ENCODE measurements at regions not wholly inside any gene's neighbourhood (a gene's known extent, or its start where the extent isn't known, plus 50 kb on each side); places are given as distances from the start of the nearest gene placed in this dataset.

GRCh38 chr13:78185700-78186099, 267.1 kb upstream of the EDNRB start:
- H2BK15ac ChIP-seq (ENCODE audit: low read length) = no peak overlapping the region
- no peak overlapping the region for H3K23ac ChIP-seq (ENCODE audit: low read depth, low read length, poor library complexity)
- DNase-seq (ENCODE audit: low spot score) = no peak
- no peak overlapping the region for H3K4me3 ChIP-seq (ENCODE audit: low read length in 2 of 2)
- no peak overlapping the region for H4K8ac ChIP-seq (ENCODE audit: low read depth, low read length)
- no peaks in the 10 kb centered on the region for H3K36me3 ChIP-seq (replicated peaks in 1 of 2; ENCODE audit: control insufficient read depth in 2 of 2, insufficient read depth in 2 of 2, low read length in 2 of 2)
- no peak overlapping the region for H4K91ac ChIP-seq (ENCODE audit: low read depth, low read length, poor library complexity)
- no peak overlapping the region for H3K14ac ChIP-seq (ENCODE audit: low read length)
- no peaks in the 10 kb centered on the region for H3K79me1 ChIP-seq (ENCODE audit: low read depth, low read length)
- peaks cover 0 to 7% of the 10 kb centered on the region in 2 donors for H3K4me1 ChIP-seq (ENCODE audit: control insufficient read depth in 2 of 2, insufficient read depth in 1 of 2, low read depth in 1 of 2, low read length in 2 of 2)
- no peak overlapping the region for H3K18ac ChIP-seq (ENCODE audit: low read length)
- no peak overlapping the region for H3K27ac ChIP-seq (replicated peaks; ENCODE audit: low read length)
- H2BK5ac ChIP-seq (ENCODE audit: low read length) = no peak overlapping the region
- no peak overlapping the region for H3K4ac ChIP-seq (ENCODE audit: low read length)
- H2BK12ac ChIP-seq (ENCODE audit: low read length) = no peak overlapping the region
- H3K27me3 ChIP-seq (ENCODE audit: control insufficient read depth in 3 of 3, insufficient read depth in 3 of 3, low read depth in 1 of 3, low read length in 3 of 3) = no peaks in the 10 kb centered on the region
- no peak overlapping the region for H2BK120ac ChIP-seq (ENCODE audit: low read depth, low read length)
- WGBS, 2 donors (ENCODE audit: extremely low coverage in 2 of 2, insufficient read length in 2 of 2, insufficient replicate concordance in 1 of 2) = no CpG with 5 or more reads among the region's 1 CpG
- H3K9ac ChIP-seq (ENCODE audit: low read depth, low read length, poor library complexity) = no peak overlapping the region
- H2AFZ ChIP-seq (ENCODE audit: low read length) = no peak overlapping the region
- H3K9me3 ChIP-seq (replicated peaks in 1 of 2; ENCODE audit: control insufficient read depth in 2 of 2, insufficient read depth in 1 of 2, low read depth in 1 of 2, low read length in 2 of 2) = peaks cover 0 to 9% of the 10 kb centered on the region in 2 donors
- no peak overlapping the region for H2AK5ac ChIP-seq (ENCODE audit: low read depth, low read length)
- H3K4me2 ChIP-seq (ENCODE audit: insufficient read depth, low read length, poor library complexity, severe bottlenecking) = no peak overlapping the region

GRCh38 chr13:78183732-78184131, 265.1 kb upstream of the EDNRB start:
- Histone ChIP-seq H3K27me3 (ENCODE audit: control insufficient read depth in 3 of 3, insufficient read depth in 3 of 3, low read depth in 1 of 3, low read length in 3 of 3) (no peaks in the 10 kb centered on the region), H2AFZ (ENCODE audit: low read length) (no peak overlapping the region), H3K4me1 (ENCODE audit: control insufficient read depth in 2 of 2, insufficient read depth in 1 of 2, low read depth in 1 of 2, low read length in 2 of 2) (peaks cover 0 to 7% of the 10 kb centered on the region in 2 donors), H3K9me3 (replicated peaks in 1 of 2; ENCODE audit: control insufficient read depth in 2 of 2, insufficient read depth in 1 of 2, low read depth in 1 of 2, low read length in 2 of 2) (peaks cover 0 to 4% of the 10 kb centered on the region in 2 donors), H2BK5ac (ENCODE audit: low read length) (no peak overlapping the region), H3K14ac (ENCODE audit: low read length) (no peak overlapping the region), H3K4ac (ENCODE audit: low read length) (no peak overlapping the region), H3K4me3 (ENCODE audit: low read length in 2 of 2) (no peak overlapping the region), H3K4me2 (ENCODE audit: insufficient read depth, low read length, poor library complexity, severe bottlenecking) (no peak overlapping the region), H3K27ac (replicated peaks; ENCODE audit: low read length) (no peak overlapping the region), H2BK15ac (ENCODE audit: low read length) (no peak overlapping the region), H3K9ac (ENCODE audit: low read depth, low read length, poor library complexity) (no peak overlapping the region), H4K8ac (ENCODE audit: low read depth, low read length) (no peak overlapping the region), H3K36me3 (replicated peaks in 1 of 2; ENCODE audit: control insufficient read depth in 2 of 2, insufficient read depth in 2 of 2, low read length in 2 of 2) (no peaks in the 10 kb centered on the region), H2BK120ac (ENCODE audit: low read depth, low read length) (no peak overlapping the region), H3K79me1 (ENCODE audit: low read depth, low read length) (no peaks in the 10 kb centered on the region), H3K23ac (ENCODE audit: low read depth, low read length, poor library complexity) (no peak overlapping the region), H2AK5ac (ENCODE audit: low read depth, low read length) (no peak overlapping the region), H4K91ac (ENCODE audit: low read depth, low read length, poor library complexity) (no peak overlapping the region), H3K18ac (ENCODE audit: low read length) (no peak overlapping the region), H2BK12ac (ENCODE audit: low read length) (no peak overlapping the region)
- no peak for DNase-seq (ENCODE audit: low spot score)
- WGBS, 2 donors (ENCODE audit: extremely low coverage in 2 of 2, insufficient read length in 2 of 2, insufficient replicate concordance in 1 of 2) = no CpG with 5 or more reads among the region's 2 CpGs

- Histone ChIP-seq H2BK12ac (ENCODE audit: low read length) (no peak overlapping the region), H3K4me1 (ENCODE audit: control insufficient read depth in 2 of 2, insufficient read depth in 1 of 2, low read depth in 1 of 2, low read length in 2 of 2) (peaks cover 0 to 4% of the 10 kb centered on the region in 2 donors), H4K8ac (ENCODE audit: low read depth, low read length) (no peak overlapping the region), H3K23ac (ENCODE audit: low read depth, low read length, poor library complexity) (no peak overlapping the region), H3K27me3 (ENCODE audit: control insufficient read depth in 3 of 3, insufficient read depth in 3 of 3, low read depth in 1 of 3, low read length in 3 of 3) (no peaks in the 10 kb centered on the region), H3K27ac (replicated peaks; ENCODE audit: low read length) (no peak overlapping the region), H3K79me1 (ENCODE audit: low read depth, low read length) (no peaks in the 10 kb centered on the region), H3K9ac (ENCODE audit: low read depth, low read length, poor library complexity) (no peak overlapping the region), H2AFZ (ENCODE audit: low read length) (no peak overlapping the region), H2BK5ac (ENCODE audit: low read length) (no peak overlapping the region), H3K4me2 (ENCODE audit: insufficient read depth, low read length, poor library complexity, severe bottlenecking) (no peak overlapping the region), H3K4me3 (ENCODE audit: low read length in 2 of 2) (no peak overlapping the region), H3K4ac (ENCODE audit: low read length) (no peak overlapping the region), H3K18ac (ENCODE audit: low read length) (no peak overlapping the region), H2AK5ac (ENCODE audit: low read depth, low read length) (no peak overlapping the region), H2BK120ac (ENCODE audit: low read depth, low read length) (no peak overlapping the region), H3K9me3 (replicated peaks in 1 of 2; ENCODE audit: control insufficient read depth in 2 of 2, insufficient read depth in 1 of 2, low read depth in 1 of 2, low read length in 2 of 2) (peaks cover 0 to 4% of the 10 kb centered on the region in 2 donors), H3K36me3 (replicated peaks in 1 of 2; ENCODE audit: control insufficient read depth in 2 of 2, insufficient read depth in 2 of 2, low read length in 2 of 2) (no peaks in the 10 kb centered on the region), H4K91ac (ENCODE audit: low read depth, low read length, poor library complexity) (no peak overlapping the region), H3K14ac (ENCODE audit: low read length) (no peak overlapping the region), H2BK15ac (ENCODE audit: low read length) (no peak overlapping the region)
- WGBS, 2 donors (ENCODE audit: extremely low coverage in 2 of 2, insufficient read length in 2 of 2, insufficient replicate concordance in 1 of 2) = no CpG with 5 or more reads among the region's 2 CpGs
- DNase-seq (ENCODE audit: low spot score) = no peak
Measured at GRCh38 chr13:78182813-78183212, 264.2 kb upstream of the EDNRB start.

GRCh38 chr13:78177306-78177705, 258.7 kb upstream of the EDNRB start:
- H3K9me3 ChIP-seq (replicated peaks in 1 of 2; ENCODE audit: control insufficient read depth in 2 of 2, insufficient read depth in 1 of 2, low read depth in 1 of 2, low read length in 2 of 2) = no peaks in the 10 kb centered on the region
- DNase-seq (ENCODE audit: low spot score) = no peak
- H2BK15ac ChIP-seq (ENCODE audit: low read length) = no peak overlapping the region
- H3K9ac ChIP-seq (ENCODE audit: low read depth, low read length, poor library complexity) = no peak overlapping the region
- no peaks in the 10 kb centered on the region for H3K36me3 ChIP-seq (replicated peaks in 1 of 2; ENCODE audit: control insufficient read depth in 2 of 2, insufficient read depth in 2 of 2, low read length in 2 of 2)
- no peak overlapping the region for H4K91ac ChIP-seq (ENCODE audit: low read depth, low read length, poor library complexity)
- H4K8ac ChIP-seq (ENCODE audit: low read depth, low read length) = no peak overlapping the region
- no peak overlapping the region for H3K4me3 ChIP-seq (ENCODE audit: low read length in 2 of 2)
- no peak overlapping the region for H2BK12ac ChIP-seq (ENCODE audit: low read length)
- H3K4me2 ChIP-seq (ENCODE audit: insufficient read depth, low read length, poor library complexity, severe bottlenecking) = no peak overlapping the region
- H3K79me1 ChIP-seq (ENCODE audit: low read depth, low read length) = no peaks in the 10 kb centered on the region
- no peak overlapping the region for H3K14ac ChIP-seq (ENCODE audit: low read length)
- no peaks in the 10 kb centered on the region for H3K4me1 ChIP-seq (ENCODE audit: control insufficient read depth in 2 of 2, insufficient read depth in 1 of 2, low read depth in 1 of 2, low read length in 2 of 2)
- no peak overlapping the region for H2AK5ac ChIP-seq (ENCODE audit: low read depth, low read length)
- no CpG with 5 or more reads among the region's 1 CpG for WGBS, 2 donors (ENCODE audit: extremely low coverage in 2 of 2, insufficient read length in 2 of 2, insufficient replicate concordance in 1 of 2)
- no peak overlapping the region for H3K4ac ChIP-seq (ENCODE audit: low read length)
- no peak overlapping the region for H3K18ac ChIP-seq (ENCODE audit: low read length)
- H3K27ac ChIP-seq (replicated peaks; ENCODE audit: low read length) = no peak overlapping the region
- no peaks in the 10 kb centered on the region for H3K27me3 ChIP-seq (ENCODE audit: control insufficient read depth in 3 of 3, insufficient read depth in 3 of 3, low read depth in 1 of 3, low read length in 3 of 3)
- no peak overlapping the region for H3K23ac ChIP-seq (ENCODE audit: low read depth, low read length, poor library complexity)
- H2AFZ ChIP-seq (ENCODE audit: low read length) = no peak overlapping the region
- no peak overlapping the region for H2BK5ac ChIP-seq (ENCODE audit: low read length)
- no peak overlapping the region for H2BK120ac ChIP-seq (ENCODE audit: low read depth, low read length)
